Neural cell (in vitro differentiated cells): ENCODE measurements at regions not wholly inside any gene's neighbourhood (a gene's known extent, or its start where the extent isn't known, plus 50 kb on each side); places are given as distances from the start of the nearest gene placed in this dataset.

Experiments used
- EP300 ChIP-seq: fragments of 450-650 bp; conservative IDR thresholded peaks from 2 replicates; pipeline ENCODE4 v1.6.1; 2014; ENCODE audit warnings: antibody characterized with exemption, mild to moderate bottlenecking, moderate library complexity; ENCODE audit not compliant: poor library complexity, severe bottlenecking
- EZH2 ChIP-seq: fragments of 200-600, 300-800 bp; shearing (Covaris generic), sonication (generic); IDR thresholded peaks from 2 replicates; pipeline ENCODE4 v1.6.1; 2014; ENCODE audit warnings: antibody characterized with exemption, low read length, borderline replicate concordance, mild to moderate bottlenecking; ENCODE audit not compliant: insufficient read depth, poor library complexity, severe bottlenecking
- TF ChIP-seq, protein P1 (sequence below): fragments of 450-650 bp; IDR thresholded peaks from 2 replicates; pipeline ENCODE4 v1.5.1; 2014; ENCODE audit warnings: antibody characterized with exemption, mild to moderate bottlenecking, moderate library complexity; ENCODE audit not compliant: poor library complexity, severe bottlenecking

DNA sequence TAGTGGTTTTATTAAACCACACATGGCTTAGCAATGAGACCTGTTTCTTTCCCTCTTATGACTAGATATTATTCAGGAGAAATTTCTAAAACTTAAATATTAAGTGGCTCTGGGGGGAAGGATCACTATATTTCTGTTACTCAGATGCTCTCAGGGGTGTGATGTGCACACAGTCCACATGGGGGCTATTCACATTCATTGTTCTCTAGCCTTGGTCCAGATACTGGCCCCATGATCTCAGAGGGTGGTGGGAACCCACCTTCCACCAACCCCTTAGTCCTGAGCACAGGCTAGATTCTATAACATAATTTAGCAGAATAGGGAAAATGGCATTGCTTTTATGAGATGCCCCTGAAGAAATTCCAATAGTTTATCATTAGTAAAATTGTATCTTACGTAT, 149.0 kb upstream of the ST8SIA2 start:
- TF ChIP-seq, protein P1, sequence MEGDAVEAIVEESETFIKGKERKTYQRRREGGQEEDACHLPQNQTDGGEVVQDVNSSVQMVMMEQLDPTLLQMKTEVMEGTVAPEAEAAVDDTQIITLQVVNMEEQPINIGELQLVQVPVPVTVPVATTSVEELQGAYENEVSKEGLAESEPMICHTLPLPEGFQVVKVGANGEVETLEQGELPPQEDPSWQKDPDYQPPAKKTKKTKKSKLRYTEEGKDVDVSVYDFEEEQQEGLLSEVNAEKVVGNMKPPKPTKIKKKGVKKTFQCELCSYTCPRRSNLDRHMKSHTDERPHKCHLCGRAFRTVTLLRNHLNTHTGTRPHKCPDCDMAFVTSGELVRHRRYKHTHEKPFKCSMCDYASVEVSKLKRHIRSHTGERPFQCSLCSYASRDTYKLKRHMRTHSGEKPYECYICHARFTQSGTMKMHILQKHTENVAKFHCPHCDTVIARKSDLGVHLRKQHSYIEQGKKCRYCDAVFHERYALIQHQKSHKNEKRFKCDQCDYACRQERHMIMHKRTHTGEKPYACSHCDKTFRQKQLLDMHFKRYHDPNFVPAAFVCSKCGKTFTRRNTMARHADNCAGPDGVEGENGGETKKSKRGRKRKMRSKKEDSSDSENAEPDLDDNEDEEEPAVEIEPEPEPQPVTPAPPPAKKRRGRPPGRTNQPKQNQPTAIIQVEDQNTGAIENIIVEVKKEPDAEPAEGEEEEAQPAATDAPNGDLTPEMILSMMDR = no peak
- no peak for TF ChIP-seq EZH2
- no peak for TF ChIP-seq EP300
